ENCODE measurements at regions not wholly inside any gene's neighbourhood (a gene's known extent, or its start where the extent isn't known, plus 50 kb on each side); places are given as distances from the start of the nearest gene placed in this dataset.

DNA sequence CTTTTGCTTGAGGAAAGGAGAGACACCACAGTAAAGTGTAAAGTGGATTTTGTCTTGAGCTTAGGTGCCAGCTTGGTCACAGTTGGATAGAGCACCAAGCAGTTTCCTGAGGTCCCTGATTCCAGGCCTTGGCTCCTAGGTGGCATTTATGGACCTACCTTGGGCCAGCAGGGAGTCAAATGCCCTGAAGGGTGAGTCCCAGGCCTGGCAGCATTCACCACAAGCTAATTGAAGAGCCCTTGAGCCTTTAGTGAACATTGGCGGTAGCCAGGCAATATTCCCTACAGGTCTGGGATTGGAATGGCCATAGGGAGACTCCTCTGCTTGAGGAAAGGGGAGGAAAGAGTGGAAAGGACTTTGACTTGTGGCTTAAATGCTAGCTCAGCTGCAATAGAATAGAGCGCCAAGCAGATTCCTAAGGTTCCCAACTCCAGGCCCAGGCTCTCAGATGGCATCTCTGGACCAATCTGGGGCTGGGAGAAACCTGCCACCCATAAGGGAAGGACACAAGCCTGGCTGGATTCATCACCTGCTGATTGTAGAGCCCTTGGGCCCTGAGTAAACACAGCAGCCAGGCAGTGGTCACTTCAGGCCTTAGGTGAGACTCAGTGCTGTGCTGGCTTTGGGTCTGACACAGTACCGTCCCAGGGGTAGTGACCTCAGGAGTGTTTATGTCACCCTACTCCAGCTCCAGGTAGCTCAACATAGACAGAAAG, 137.5 kb upstream of the OTOS start:
- TF ChIP-seq NANOG (IDR thresholded peaks at IDR 0.05; ENCODE audit: insufficient read depth, low read depth, low read length, poor library complexity, severe bottlenecking) (no peak), RAD21 (IDR thresholded peaks at IDR 0.05 in 1 of 2, conservative IDR thresholded peaks at IDR 0.05 in 1 of 2; ENCODE audit: low read depth in 2 of 2, low read length in 2 of 2) (no peak), JUN (IDR thresholded peaks at IDR 0.05; ENCODE audit: low read depth, low read length) (no peak)
- TF ChIP-seq, protein P1, sequence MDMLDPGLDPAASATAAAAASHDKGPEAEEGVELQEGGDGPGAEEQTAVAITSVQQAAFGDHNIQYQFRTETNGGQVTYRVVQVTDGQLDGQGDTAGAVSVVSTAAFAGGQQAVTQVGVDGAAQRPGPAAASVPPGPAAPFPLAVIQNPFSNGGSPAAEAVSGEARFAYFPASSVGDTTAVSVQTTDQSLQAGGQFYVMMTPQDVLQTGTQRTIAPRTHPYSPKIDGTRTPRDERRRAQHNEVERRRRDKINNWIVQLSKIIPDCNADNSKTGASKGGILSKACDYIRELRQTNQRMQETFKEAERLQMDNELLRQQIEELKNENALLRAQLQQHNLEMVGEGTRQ (IDR thresholded peaks at IDR 0.05; ENCODE audit: low read length), result no peak
- TF ChIP-seq, protein P2, sequence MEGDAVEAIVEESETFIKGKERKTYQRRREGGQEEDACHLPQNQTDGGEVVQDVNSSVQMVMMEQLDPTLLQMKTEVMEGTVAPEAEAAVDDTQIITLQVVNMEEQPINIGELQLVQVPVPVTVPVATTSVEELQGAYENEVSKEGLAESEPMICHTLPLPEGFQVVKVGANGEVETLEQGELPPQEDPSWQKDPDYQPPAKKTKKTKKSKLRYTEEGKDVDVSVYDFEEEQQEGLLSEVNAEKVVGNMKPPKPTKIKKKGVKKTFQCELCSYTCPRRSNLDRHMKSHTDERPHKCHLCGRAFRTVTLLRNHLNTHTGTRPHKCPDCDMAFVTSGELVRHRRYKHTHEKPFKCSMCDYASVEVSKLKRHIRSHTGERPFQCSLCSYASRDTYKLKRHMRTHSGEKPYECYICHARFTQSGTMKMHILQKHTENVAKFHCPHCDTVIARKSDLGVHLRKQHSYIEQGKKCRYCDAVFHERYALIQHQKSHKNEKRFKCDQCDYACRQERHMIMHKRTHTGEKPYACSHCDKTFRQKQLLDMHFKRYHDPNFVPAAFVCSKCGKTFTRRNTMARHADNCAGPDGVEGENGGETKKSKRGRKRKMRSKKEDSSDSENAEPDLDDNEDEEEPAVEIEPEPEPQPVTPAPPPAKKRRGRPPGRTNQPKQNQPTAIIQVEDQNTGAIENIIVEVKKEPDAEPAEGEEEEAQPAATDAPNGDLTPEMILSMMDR (IDR thresholded peaks at IDR 0.05; ENCODE audit: control extremely low read depth in 1 of 3, insufficient read depth in 1 of 3, low read depth in 1 of 3, low read length in 3 of 3), result no peak

Data from H1 (cell line).